ENCODE measurements at regions not wholly inside any gene's neighbourhood (a gene's known extent, or its start where the extent isn't known, plus 50 kb on each side); places are given as distances from the start of the nearest gene placed in this dataset.

DNA sequence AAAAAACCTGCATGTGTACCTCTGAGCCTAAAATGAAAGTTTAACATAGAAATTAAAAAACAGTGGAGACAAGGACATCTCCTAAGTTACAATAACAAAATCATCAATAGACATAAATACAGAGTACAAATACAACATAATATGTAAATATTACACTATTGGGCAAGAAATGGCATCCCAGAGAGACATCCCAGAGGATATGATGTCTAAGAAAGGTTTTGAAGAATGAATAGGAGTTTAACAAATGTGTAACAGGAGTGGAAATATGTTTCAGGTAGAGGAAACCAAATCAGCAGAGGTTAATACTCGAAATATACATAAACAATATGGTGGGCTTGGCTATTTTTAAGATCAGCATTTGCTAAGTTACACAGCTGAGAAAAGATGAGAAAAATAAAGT lies 447.7 kb upstream of the MAF start:
- H3K4me1 Mint-ChIP-seq (ENCODE audit: low read depth), result peaks cover 6% of the 10 kb centered on the region
- H3K27me3 Mint-ChIP-seq (ENCODE audit: low read depth), result peaks cover 5% of the 10 kb centered on the region
- no peak for TF ChIP-seq CTCF (IDR thresholded peaks at IDR 0.05)
- no peak overlapping the region for H3K27ac Mint-ChIP-seq (ENCODE audit: unreplicated experiment)
- no peak overlapping the region for H3K4me3 Mint-ChIP-seq (ENCODE audit: unreplicated experiment)
- DNase-seq (ENCODE audit: low spot score), result no peak
- no peaks in the 10 kb centered on the region for H3K36me3 Mint-ChIP-seq (ENCODE audit: low read depth)
- peaks cover 8% of the 10 kb centered on the region for H3K9me3 Mint-ChIP-seq (ENCODE audit: low read depth)

DNA sequence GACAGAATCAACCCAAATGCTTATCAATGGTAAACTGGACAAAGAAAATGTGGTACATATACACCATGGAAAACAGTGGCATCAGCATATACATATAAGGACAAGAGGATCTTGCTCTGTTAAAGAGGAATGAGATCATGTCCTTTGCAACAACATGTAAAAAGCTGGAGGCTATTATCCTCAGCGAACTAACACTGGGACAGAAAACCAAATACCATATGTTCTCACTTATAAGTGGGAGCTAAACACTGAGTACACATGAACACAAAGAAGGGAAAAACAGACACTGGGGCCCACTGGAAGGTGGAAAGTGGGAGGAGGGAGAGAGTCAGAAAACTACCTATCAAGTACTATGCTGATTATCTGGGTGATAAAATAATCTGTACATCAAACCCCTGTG lies 447.3 kb upstream of the MAF start:
- DNase-seq (ENCODE audit: low spot score), result no peak
- peaks cover 8% of the 10 kb centered on the region for H3K27me3 Mint-ChIP-seq (ENCODE audit: low read depth)

DNA sequence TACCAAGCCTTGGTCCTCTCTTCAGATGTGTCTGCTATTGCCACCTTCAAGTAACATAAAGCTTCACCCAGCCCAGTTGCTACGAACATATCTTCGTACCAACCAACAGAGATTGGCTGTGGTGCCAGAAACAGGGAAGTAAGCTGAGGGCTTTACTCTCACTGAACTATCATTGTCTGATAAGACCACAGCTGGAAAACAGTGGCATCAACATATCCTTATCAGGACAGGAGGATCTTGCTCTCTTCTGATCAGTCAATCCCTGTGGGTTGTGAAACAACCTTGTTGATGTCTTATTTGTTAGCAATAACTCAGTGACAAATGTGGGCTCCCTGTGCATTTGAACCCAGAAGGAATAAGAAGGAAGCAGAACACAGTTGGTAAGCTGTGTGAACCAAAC lies 446.3 kb upstream of the MAF start:
- DNase-seq (ENCODE audit: low spot score), result no peak
- Mint-ChIP-seq H3K4me3 (ENCODE audit: unreplicated experiment) (no peak overlapping the region), H3K4me1 (ENCODE audit: low read depth) (peaks cover 6% of the 10 kb centered on the region), H3K27me3 (ENCODE audit: low read depth) (peaks cover 12% of the 10 kb centered on the region), H3K36me3 (ENCODE audit: low read depth) (no peaks in the 10 kb centered on the region), H3K9me3 (ENCODE audit: low read depth) (peaks cover 8% of the 10 kb centered on the region), H3K27ac (ENCODE audit: unreplicated experiment) (no peak overlapping the region)
- TF ChIP-seq CTCF (IDR thresholded peaks at IDR 0.05), result no peak

More for the DNA sequence above, 447.3 kb upstream of the MAF start:
- Mint-ChIP-seq H3K4me1 (ENCODE audit: low read depth) (peaks cover 6% of the 10 kb centered on the region), H3K36me3 (ENCODE audit: low read depth) (no peaks in the 10 kb centered on the region), H3K4me3 (ENCODE audit: unreplicated experiment) (no peak overlapping the region), H3K27ac (ENCODE audit: unreplicated experiment) (no peak overlapping the region), H3K9me3 (ENCODE audit: low read depth) (peaks cover 8% of the 10 kb centered on the region)
- TF ChIP-seq CTCF (IDR thresholded peaks at IDR 0.05), result no peak

DNA sequence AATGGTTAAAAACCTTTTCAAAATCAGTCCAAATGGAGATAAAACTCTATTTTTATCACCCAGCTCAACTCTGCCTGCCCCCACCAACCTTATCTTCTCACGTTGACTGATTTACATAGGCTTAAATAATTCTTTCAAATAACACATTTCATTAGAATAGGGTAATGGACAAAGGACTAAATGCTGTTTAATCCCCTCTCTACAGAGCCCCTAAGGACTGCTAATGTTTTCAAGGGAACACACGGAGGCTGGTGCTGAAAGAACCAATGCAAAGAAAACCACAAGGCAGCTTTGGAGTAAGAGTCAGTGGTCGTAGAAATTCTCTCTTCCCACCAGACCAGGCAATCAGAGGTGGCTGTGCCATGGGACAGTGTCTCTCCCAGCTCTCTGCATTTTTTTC lies 445.7 kb upstream of the MAF start:
- H3K27ac Mint-ChIP-seq (ENCODE audit: unreplicated experiment), result no peak overlapping the region
- peaks cover 12% of the 10 kb centered on the region for H3K27me3 Mint-ChIP-seq (ENCODE audit: low read depth)
- no peak for TF ChIP-seq CTCF (IDR thresholded peaks at IDR 0.05)
- no peak for DNase-seq (ENCODE audit: low spot score)
- H3K4me3 Mint-ChIP-seq (ENCODE audit: unreplicated experiment), result no peak overlapping the region
- H3K9me3 Mint-ChIP-seq (ENCODE audit: low read depth), result peaks cover 8% of the 10 kb centered on the region
- H3K4me1 Mint-ChIP-seq (ENCODE audit: low read depth), result peaks cover 6% of the 10 kb centered on the region
- no peaks in the 10 kb centered on the region for H3K36me3 Mint-ChIP-seq (ENCODE audit: low read depth)

- no peak overlapping the region for H3K4me3 Mint-ChIP-seq (ENCODE audit: unreplicated experiment)
- peaks cover 12% of the 10 kb centered on the region for H3K27me3 Mint-ChIP-seq (ENCODE audit: low read depth)
- peaks cover 8% of the 10 kb centered on the region for H3K9me3 Mint-ChIP-seq (ENCODE audit: low read depth)
- TF ChIP-seq CTCF (IDR thresholded peaks at IDR 0.05), result no peak
- no peak for DNase-seq (ENCODE audit: low spot score)
- H3K4me1 Mint-ChIP-seq (ENCODE audit: low read depth), result peaks cover 6% of the 10 kb centered on the region
- H3K36me3 Mint-ChIP-seq (ENCODE audit: low read depth), result no peaks in the 10 kb centered on the region
- H3K27ac Mint-ChIP-seq (ENCODE audit: unreplicated experiment), result no peak overlapping the region
These were observed 445.3 kb upstream of the MAF start for GRCh38 chr16:80045861-80046260.
